GM12874 (cell line): ENCODE measurements at regions not wholly inside any gene's neighbourhood (a gene's known extent, or its start where the extent isn't known, plus 50 kb on each side); places are given as distances from the start of the nearest gene placed in this dataset.

Source experiments
- TF ChIP-seq, protein P1 (sequence below): IDR thresholded peaks from 2 replicates; pipeline ENCODE4 v1.5.1; 2011; ENCODE audit warnings: low read depth, mild to moderate bottlenecking, control low read depth, low read length, moderate library complexity; ENCODE audit not compliant: insufficient read depth

- TF ChIP-seq, protein P1, sequence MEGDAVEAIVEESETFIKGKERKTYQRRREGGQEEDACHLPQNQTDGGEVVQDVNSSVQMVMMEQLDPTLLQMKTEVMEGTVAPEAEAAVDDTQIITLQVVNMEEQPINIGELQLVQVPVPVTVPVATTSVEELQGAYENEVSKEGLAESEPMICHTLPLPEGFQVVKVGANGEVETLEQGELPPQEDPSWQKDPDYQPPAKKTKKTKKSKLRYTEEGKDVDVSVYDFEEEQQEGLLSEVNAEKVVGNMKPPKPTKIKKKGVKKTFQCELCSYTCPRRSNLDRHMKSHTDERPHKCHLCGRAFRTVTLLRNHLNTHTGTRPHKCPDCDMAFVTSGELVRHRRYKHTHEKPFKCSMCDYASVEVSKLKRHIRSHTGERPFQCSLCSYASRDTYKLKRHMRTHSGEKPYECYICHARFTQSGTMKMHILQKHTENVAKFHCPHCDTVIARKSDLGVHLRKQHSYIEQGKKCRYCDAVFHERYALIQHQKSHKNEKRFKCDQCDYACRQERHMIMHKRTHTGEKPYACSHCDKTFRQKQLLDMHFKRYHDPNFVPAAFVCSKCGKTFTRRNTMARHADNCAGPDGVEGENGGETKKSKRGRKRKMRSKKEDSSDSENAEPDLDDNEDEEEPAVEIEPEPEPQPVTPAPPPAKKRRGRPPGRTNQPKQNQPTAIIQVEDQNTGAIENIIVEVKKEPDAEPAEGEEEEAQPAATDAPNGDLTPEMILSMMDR = no peak
Observed at GRCh38 chr4:58561170-58561569, 1451.0 kb upstream of the IGFBP7 start.

DNA sequence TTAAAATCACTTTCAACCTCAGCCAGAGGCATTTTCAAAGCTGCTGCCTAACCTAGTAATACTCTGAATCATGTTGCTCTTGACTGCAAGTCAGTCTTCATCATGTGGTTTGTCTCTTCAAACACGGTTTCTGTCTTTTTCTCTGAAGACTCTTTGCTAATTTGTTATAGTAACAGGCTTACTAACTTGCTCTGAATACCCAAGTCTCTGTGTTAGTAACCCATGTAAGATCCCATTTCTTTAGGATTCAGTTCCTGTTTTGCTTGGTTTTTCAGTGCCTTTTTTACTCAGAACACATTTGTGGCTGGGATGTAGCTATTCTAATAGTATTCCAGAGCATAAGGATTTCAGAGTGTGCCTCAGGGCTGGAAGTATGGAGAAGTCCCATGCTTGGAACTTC is 1450.6 kb upstream of the IGFBP7 start:
- TF ChIP-seq, protein P1 = no peak

DNA sequence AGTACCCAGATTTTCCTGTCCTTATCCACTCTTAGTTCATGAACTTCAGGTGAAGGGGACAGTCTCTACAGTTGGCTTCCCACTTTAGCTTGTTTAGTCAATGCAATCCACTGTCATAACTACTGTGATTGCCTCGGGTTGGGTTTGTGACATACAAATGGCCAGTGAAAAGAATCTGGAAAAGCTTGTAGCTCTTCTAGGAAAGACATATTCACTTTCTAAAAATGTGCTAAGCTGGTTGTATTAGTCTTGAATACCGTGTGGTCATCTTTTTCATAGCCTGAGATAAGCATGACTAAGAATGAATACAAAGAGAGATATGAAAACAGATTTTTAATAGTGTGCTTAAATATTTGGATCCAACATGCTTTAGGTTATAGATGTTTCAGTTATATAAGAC is 1443.5 kb upstream of the IGFBP7 start:
- TF ChIP-seq, protein P1 = no peak

DNA sequence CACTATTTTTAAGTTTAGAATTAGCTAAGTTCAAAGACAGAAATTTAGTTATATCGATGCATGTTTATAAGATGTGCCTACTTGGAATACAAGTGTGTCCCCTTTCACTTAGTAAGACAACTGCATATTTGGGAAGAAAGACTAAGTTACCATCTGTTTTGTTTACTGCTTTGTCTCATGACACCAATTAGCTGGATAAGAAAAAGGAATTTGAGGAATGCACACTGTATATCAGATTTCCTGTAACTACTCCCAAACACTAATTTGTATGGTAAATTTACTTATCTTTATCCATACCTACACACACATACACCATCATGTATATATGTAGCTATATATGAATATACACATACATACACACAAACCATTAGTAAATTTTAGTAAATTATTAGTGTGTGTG is 1442.8 kb upstream of the IGFBP7 start:
- TF ChIP-seq, protein P1 = no peak

GRCh38 chr4:58551676-58552075 is 1441.5 kb upstream of the IGFBP7 start:
- TF ChIP-seq, protein P1 = no peak

- TF ChIP-seq, protein P1 = no peak
Observed at GRCh38 chr4:58543465-58543864, 1433.3 kb upstream of the IGFBP7 start.

- TF ChIP-seq, protein P1 = no peak
Observed at GRCh38 chr4:58541926-58542325, 1431.7 kb upstream of the IGFBP7 start.
